Endothelial cell of umbilical vein (primary cell): ENCODE measurements at regions not wholly inside any gene's neighbourhood (a gene's known extent, or its start where the extent isn't known, plus 50 kb on each side); places are given as distances from the start of the nearest gene placed in this dataset.

Source experiments
- CTCF ChIP-seq, 2 donors: IDR thresholded peaks; 1 replicate in 1 of 2; 2 replicates in 1 of 2; pipeline ENCODE4 v1.5.1; 2011; ENCODE audit warnings: low read length in 2 of 2, mild to moderate bottlenecking in 2 of 2, moderate library complexity in 2 of 2, control low read depth in 1 of 2, inconsistent platforms in 1 of 2, low read depth in 1 of 2; ENCODE audit not compliant: insufficient read depth in 1 of 2; ENCODE audit errors: extremely low read depth in 1 of 2
- EZH2 ChIP-seq: IDR thresholded peaks from 2 replicates; pipeline ENCODE4 v1.6.1; 2012; ENCODE audit warnings: borderline replicate concordance, low read depth, mild to moderate bottlenecking, moderate library complexity, low read length, inconsistent platforms; ENCODE audit not compliant: severe bottlenecking
- FOS ChIP-seq: IDR thresholded peaks from 2 replicates; pipeline ENCODE4 v1.6.1; 2011; ENCODE audit warnings: mild to moderate bottlenecking, low read length, moderate library complexity, borderline replicate concordance; ENCODE audit not compliant: insufficient read depth
- GATA2 ChIP-seq: IDR thresholded peaks from 2 replicates; pipeline ENCODE4 v1.7.0; 2011; ENCODE audit warnings: low read depth, mild to moderate bottlenecking, moderate library complexity, mixed read lengths, low read length; ENCODE audit not compliant: insufficient read length, insufficient read depth
- JUN ChIP-seq: IDR thresholded peaks from 2 replicates; pipeline ENCODE4 v1.6.1; 2011; ENCODE audit warnings: borderline replicate concordance, low read depth; ENCODE audit not compliant: insufficient read length, insufficient read depth
- MYC ChIP-seq: IDR thresholded peaks from one replicate; pipeline ENCODE4 v1.6.1; 2011; ENCODE audit warnings: mild to moderate bottlenecking, low read depth, low read length
- POLR2A ChIP-seq: IDR thresholded peaks from 2 replicates; pipeline ENCODE4 v1.6.1; 2012; ENCODE audit warnings: low read depth, mild to moderate bottlenecking, control low read depth, low read length
- POLR2AphosphoS5 ChIP-seq: IDR thresholded peaks from 2 replicates; pipeline ENCODE4 v1.6.1; 2012; ENCODE audit warnings: low read depth, mild to moderate bottlenecking, control low read depth, low read length, moderate library complexity; ENCODE audit not compliant: insufficient read depth

- no peak for TF ChIP-seq CTCF (IDR thresholded peaks at IDR 0.05; ENCODE audit: extremely low read depth in 1 of 2, insufficient read depth in 1 of 2, low read depth in 1 of 2, low read length in 2 of 2)
- TF ChIP-seq POLR2A = no peak
- TF ChIP-seq POLR2AphosphoS5 = no peak
- TF ChIP-seq MYC = no peak
- TF ChIP-seq EZH2 = no peak
- no peak for TF ChIP-seq JUN
- TF ChIP-seq GATA2 = no peak
- TF ChIP-seq FOS = no peak
Observed at GRCh38 chr15:20106026-20106425, 435.6 kb downstream of the GOLGA6L6 start.
